HG03108 (cell line): ENCODE measurements at regions not wholly inside any gene's neighbourhood (a gene's known extent, or its start where the extent isn't known, plus 50 kb on each side); places are given as distances from the start of the nearest gene placed in this dataset.
"Not testable (repeated sequence)": the region's sequence is repeated elsewhere in the genome, so short reads cannot be mapped to it uniquely, and the experiment has no call there.

ENCODE experiments used
- ATAC-seq: cut with Tn5 transposase; IDR thresholded peaks from one replicate; pipeline ENCODE4 v1.9.1; 2021; ENCODE audit warnings: moderate library complexity; ENCODE audit not compliant: unreplicated experiment

- ATAC-seq, result no peak
Observed at GRCh38 chr4:19539201-19539600, 712.5 kb upstream of the SLIT2 start.

- no peak for ATAC-seq
Observed at GRCh38 chr4:19534159-19534558, 717.5 kb upstream of the SLIT2 start.

- ATAC-seq, result no peak
Observed at GRCh38 chr4:19531906-19532848, 719.5 kb upstream of the SLIT2 start.

GRCh38 chr4:19523964-19524363 is 727.7 kb upstream of the SLIT2 start:
- ATAC-seq, result no peak

- ATAC-seq, result no peak
Observed at GRCh38 chr4:19522966-19523365, 728.7 kb upstream of the SLIT2 start.

- no peak for ATAC-seq
Observed at GRCh38 chr4:19520939-19521520, 730.7 kb upstream of the SLIT2 start.

GRCh38 chr4:19514276-19515070 is 737.2 kb upstream of the SLIT2 start:
- no peak for ATAC-seq

GRCh38 chr4:19512086-19512485 is 739.6 kb upstream of the SLIT2 start:
- no peak for ATAC-seq

GRCh38 chr4:19510993-19511392 is 740.7 kb upstream of the SLIT2 start:
- no peak for ATAC-seq

GRCh38 chr4:19508442-19508841 is 743.3 kb upstream of the SLIT2 start:
- no peak for ATAC-seq

- no peak for ATAC-seq
Observed at GRCh38 chr4:19497705-19498104, 754.0 kb upstream of the SLIT2 start.

GRCh38 chr4:19496756-19497155 is 754.9 kb upstream of the SLIT2 start:
- ATAC-seq, result no peak

GRCh38 chr4:19494961-19495360 is 756.7 kb upstream of the SLIT2 start:
- ATAC-seq, result no peak

GRCh38 chr4:19492606-19493005 is 759.1 kb upstream of the SLIT2 start:
- ATAC-seq, result no peak

GRCh38 chr4:19486400-19486799 is 765.3 kb upstream of the SLIT2 start:
- ATAC-seq, result no peak

- ATAC-seq, result no peak
Observed at GRCh38 chr4:19478791-19479190, 772.9 kb upstream of the SLIT2 start.

- no peak for ATAC-seq
Observed at GRCh38 chr4:19473569-19473968, 778.1 kb upstream of the SLIT2 start.

- no peak for ATAC-seq
Observed at GRCh38 chr4:19472666-19473065, 779.0 kb upstream of the SLIT2 start.

- ATAC-seq, result not testable (repeated sequence)
Observed at GRCh38 chr4:19470001-19470400, 781.7 kb upstream of the SLIT2 start.

GRCh38 chr4:19462117-19462516 is 789.6 kb upstream of the SLIT2 start:
- ATAC-seq, result no peak

GRCh38 chr4:19455850-19456602 is 795.7 kb upstream of the SLIT2 start:
- no peak for ATAC-seq
